Body of pancreas (tissue), 4 donors: ENCODE measurements at regions not wholly inside any gene's neighbourhood (a gene's known extent, or its start where the extent isn't known, plus 50 kb on each side); places are given as distances from the start of the nearest gene placed in this dataset.

ENCODE experiments used
- ATAC-seq: fragments of 150-250 bp; one replicate; pipeline ENCODE4 v1.9.1; 2016
- DNase-seq, 4 donors: peaks; one replicate each; pipeline ENCODE4 v3.0.0-alpha.2; 2019
- H3K27ac ChIP-seq, 4 donors: fragments of 200-600 bp; sonication (generic); 1 replicate in 3 of 4; 2 replicates in 1 of 4; pipeline versions ENCODE4 v1.5.1 to v1.6.1; 2016 to 2019; ENCODE audit warnings: mild to moderate bottlenecking in 1 of 4, mixed read lengths in 1 of 4, moderate library complexity in 1 of 4
- H3K27me3 ChIP-seq, 2 donors: fragments of 200-600 bp; sonication (generic); one replicate each; pipeline ENCODE4 v1.6.0; 2016; ENCODE audit warnings: mild to moderate bottlenecking in 1 of 2
- H3K36me3 ChIP-seq, 2 donors: fragments of 200-600 bp; sonication (generic); replicated peaks in 1 of 2; 2 replicates each; pipeline ENCODE4 v1.5.1; 2016; ENCODE audit warnings: low read depth in 2 of 2; ENCODE audit not compliant: insufficient read depth in 1 of 2
- H3K4me1 ChIP-seq: fragments of 200-600 bp; sonication (generic); one replicate; pipeline ENCODE4 v1.6.0; 2016
- H3K4me3 ChIP-seq, 2 donors: fragments of 200-600 bp; sonication (generic); 1 replicate in 1 of 2; 2 replicates in 1 of 2; pipeline ENCODE4 v1.5.1; 2016 to 2019
- H3K9me3 ChIP-seq, 3 donors: fragments of 200-600 bp; sonication (generic); 1 replicate in 2 of 3; 2 replicates in 1 of 3; pipeline ENCODE4 v1.5.1; 2016
- CTCF ChIP-seq, 7 experiments: fragments of 450-650 bp in 4 of 7; fragments of 200-600 bp in 3 of 7; sonication (generic) in 3 of 7; IDR thresholded peaks; one replicate each; pipeline ENCODE4 v1.5.1; 2016 to 2019; ENCODE audit warnings: antibody characterized with exemption in 7 of 7
- POLR2A ChIP-seq, 3 donors: fragments of 450-650 bp; IDR thresholded peaks; one replicate each; pipeline ENCODE4 v1.6.1; 2016; ENCODE audit warnings: antibody characterized with exemption in 3 of 3, mild to moderate bottlenecking in 2 of 3
- WGBS, 2 donors: methylation state at CpG; one replicate each; pipeline ENCODE4 v1.1.5; 2017; 5-methylcytosine and 5-hydroxymethylcytosine counted together
- intact Hi-C: fragments of 100-400 bp; cut with DNase I; formaldehyde crosslinking; loops from one replicate; pipeline ENCODE4 v1.15.1; 2023

DNA sequence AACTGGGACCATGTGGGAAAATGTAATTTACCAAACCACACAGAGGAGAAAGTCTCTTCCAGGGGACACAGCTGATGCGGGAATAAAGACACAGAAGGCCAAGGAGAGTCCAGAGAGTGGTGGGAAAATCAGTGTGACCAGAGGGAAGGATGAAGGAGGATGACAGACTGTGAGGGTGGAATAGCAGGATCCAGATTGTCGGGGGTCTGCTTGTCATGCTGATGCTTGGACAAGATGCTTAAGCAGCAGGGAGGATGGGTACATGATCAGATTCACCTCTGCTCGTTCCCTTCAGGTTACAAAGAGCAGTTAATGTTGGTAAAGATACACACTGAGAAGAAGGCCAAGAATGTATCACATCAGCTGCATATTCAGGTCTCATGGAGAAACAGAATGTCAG lies 117.1 kb upstream of the ZNF644 start:
- Histone ChIP-seq H3K9me3 (no peaks in the 10 kb centered on the region), H3K27ac (no peak overlapping the region), H3K36me3 (no peaks in the 10 kb centered on the region), H3K4me1 (no peaks in the 10 kb centered on the region), H3K27me3 (no peaks in the 10 kb centered on the region), H3K4me3 (no peak overlapping the region)
- no peak for ATAC-seq
- intact Hi-C loops = no loop called here
- TF ChIP-seq POLR2A (IDR thresholded peaks at IDR 0.05) (no peak), CTCF (IDR thresholded peaks at IDR 0.05) (no peak)
- DNase-seq = no peak
- 44 to 46% methylated on average over 3 of the region's 3 CpGs for WGBS, 2 donors

DNA sequence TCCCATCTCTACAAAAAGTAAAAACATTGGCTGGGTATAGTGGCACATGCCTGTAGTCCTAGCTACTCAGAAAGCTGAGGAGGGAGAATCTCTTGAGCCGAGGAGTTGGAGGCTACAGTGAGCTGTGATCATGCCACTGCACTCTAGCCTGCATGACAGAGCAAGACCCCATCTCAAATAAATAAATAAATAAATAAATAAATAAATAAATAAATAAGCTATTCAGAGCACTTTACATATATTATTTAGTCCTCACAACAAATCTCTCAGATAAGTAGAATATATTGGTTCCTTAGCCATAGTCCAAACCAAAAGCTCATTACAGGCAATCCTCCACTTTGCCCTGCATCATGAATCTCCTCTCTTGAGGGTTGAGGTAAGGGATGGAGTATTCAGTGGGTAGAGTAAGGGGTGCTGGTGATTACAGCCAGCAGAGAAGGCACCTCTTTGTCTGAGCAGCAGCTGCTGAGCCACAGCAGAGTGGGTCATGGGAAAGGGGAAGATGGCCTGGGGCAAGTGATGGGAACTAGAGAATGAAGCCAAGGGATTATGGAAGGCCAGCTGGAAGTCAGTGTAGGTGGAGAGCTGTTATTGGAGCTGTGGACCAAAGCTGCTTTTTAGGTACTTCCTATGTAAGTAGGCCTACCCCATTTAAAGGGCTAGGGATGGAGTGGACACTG lies 115.5 kb upstream of the ZNF644 start:
- no peak for DNase-seq
- Histone ChIP-seq H3K36me3 (no peaks in the 10 kb centered on the region), H3K4me3 (no peak overlapping the region), H3K27me3 (no peaks in the 10 kb centered on the region), H3K4me1 (no peaks in the 10 kb centered on the region), H3K27ac (no peak overlapping the region), H3K9me3 (no peaks in the 10 kb centered on the region)
- intact Hi-C loops = no loop called here
- ATAC-seq = no peak
- TF ChIP-seq POLR2A (IDR thresholded peaks at IDR 0.05) = no peak
- no peak for TF ChIP-seq CTCF (IDR thresholded peaks at IDR 0.05)
- WGBS, 2 donors = 100% methylated on average over 1 of the region's 1 CpG

- no peak for TF ChIP-seq POLR2A (IDR thresholded peaks at IDR 0.05)
- TF ChIP-seq CTCF (IDR thresholded peaks at IDR 0.05) = no peak
- 80 to 82% methylated on average over 11 of the region's 11 CpGs for WGBS, 2 donors
These were observed 114.0 kb upstream of the ZNF644 start for GRCh38 chr1:91135799-91136198.

GRCh38 chr1:91133248-91133647 lies 111.4 kb upstream of the ZNF644 start:
- DNase-seq (no peak), ATAC-seq (no peak)
- H3K4me3 ChIP-seq = no peak overlapping the region
- no peaks in the 10 kb centered on the region for H3K36me3 ChIP-seq
- intact Hi-C loops = no loop called here
- no peaks in the 10 kb centered on the region for H3K4me1 ChIP-seq
- TF ChIP-seq POLR2A (IDR thresholded peaks at IDR 0.05) (no peak), CTCF (IDR thresholded peaks at IDR 0.05) (no peak)
- H3K9me3 ChIP-seq = no peaks in the 10 kb centered on the region
- no peaks in the 10 kb centered on the region for H3K27me3 ChIP-seq
- H3K27ac ChIP-seq = no peak overlapping the region
- WGBS, 2 donors = 74 to 77% methylated on average over 6 of the region's 6 CpGs

More at GRCh38 chr1:91135799-91136198, 114.0 kb upstream of the ZNF644 start:
- ATAC-seq (no peak), DNase-seq (no peak)
- Histone ChIP-seq H3K27me3 (no peaks in the 10 kb centered on the region), H3K9me3 (no peaks in the 10 kb centered on the region), H3K4me3 (no peak overlapping the region), H3K36me3 (no peaks in the 10 kb centered on the region), H3K4me1 (no peaks in the 10 kb centered on the region), H3K27ac (no peak overlapping the region)
- intact Hi-C loops = no loop called here
